ENCODE measurements at regions not wholly inside any gene's neighbourhood (a gene's known extent, or its start where the extent isn't known, plus 50 kb on each side); places are given as distances from the start of the nearest gene placed in this dataset.

GRCh38 chr5:87503004-87503403, 90.3 kb upstream of the CCNH start:
- H3F3A ChIP-seq (ENCODE audit: insufficient read depth, low read length, poor library complexity, severe bottlenecking), result no peaks in the 10 kb centered on the region
- no peaks in the 10 kb centered on the region for H3K36me3 ChIP-seq (ENCODE audit: insufficient read depth, low read length)
- no peak overlapping the region for H3K9ac ChIP-seq (ENCODE audit: low read length)
- H3K9me2 ChIP-seq (ENCODE audit: insufficient read depth, low read length), result no peaks in the 10 kb centered on the region
- H4K20me1 ChIP-seq (ENCODE audit: insufficient read depth), result no peaks in the 10 kb centered on the region
- no peaks in the 10 kb centered on the region for H3K79me2 ChIP-seq (replicated peaks; ENCODE audit: insufficient read depth, low read length)
- TF ChIP-seq REST (IDR thresholded peaks at IDR 0.05; ENCODE audit: borderline replicate concordance) (no peak), TAF1 (IDR thresholded peaks at IDR 0.05; ENCODE audit: low read depth) (no peak), EZH2 (IDR thresholded peaks at IDR 0.05; ENCODE audit: borderline replicate concordance, insufficient read depth, low read length, poor library complexity, severe bottlenecking) (no peak), EP300 (conservative IDR thresholded peaks at IDR 0.05; ENCODE audit: poor library complexity, severe bottlenecking) (no peak), POLR2AphosphoS5 (IDR thresholded peaks at IDR 0.05) (no peak), MXI1 (conservative IDR thresholded peaks at IDR 0.05; ENCODE audit: poor library complexity, severe bottlenecking) (no peak), SMC3 (conservative IDR thresholded peaks at IDR 0.05; ENCODE audit: poor library complexity) (no peak), RAD21 (conservative IDR thresholded peaks at IDR 0.05) (no peak)
- TF ChIP-seq, protein P1, sequence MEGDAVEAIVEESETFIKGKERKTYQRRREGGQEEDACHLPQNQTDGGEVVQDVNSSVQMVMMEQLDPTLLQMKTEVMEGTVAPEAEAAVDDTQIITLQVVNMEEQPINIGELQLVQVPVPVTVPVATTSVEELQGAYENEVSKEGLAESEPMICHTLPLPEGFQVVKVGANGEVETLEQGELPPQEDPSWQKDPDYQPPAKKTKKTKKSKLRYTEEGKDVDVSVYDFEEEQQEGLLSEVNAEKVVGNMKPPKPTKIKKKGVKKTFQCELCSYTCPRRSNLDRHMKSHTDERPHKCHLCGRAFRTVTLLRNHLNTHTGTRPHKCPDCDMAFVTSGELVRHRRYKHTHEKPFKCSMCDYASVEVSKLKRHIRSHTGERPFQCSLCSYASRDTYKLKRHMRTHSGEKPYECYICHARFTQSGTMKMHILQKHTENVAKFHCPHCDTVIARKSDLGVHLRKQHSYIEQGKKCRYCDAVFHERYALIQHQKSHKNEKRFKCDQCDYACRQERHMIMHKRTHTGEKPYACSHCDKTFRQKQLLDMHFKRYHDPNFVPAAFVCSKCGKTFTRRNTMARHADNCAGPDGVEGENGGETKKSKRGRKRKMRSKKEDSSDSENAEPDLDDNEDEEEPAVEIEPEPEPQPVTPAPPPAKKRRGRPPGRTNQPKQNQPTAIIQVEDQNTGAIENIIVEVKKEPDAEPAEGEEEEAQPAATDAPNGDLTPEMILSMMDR (IDR thresholded peaks at IDR 0.05; ENCODE audit: poor library complexity, severe bottlenecking), result no peak
- no peaks in the 10 kb centered on the region for H3K27me3 ChIP-seq (ENCODE audit: insufficient read depth, low read depth, low read length)
- no peak overlapping the region for H3K27ac ChIP-seq (ENCODE audit: low read length)
- no peak overlapping the region for H2AFZ ChIP-seq (ENCODE audit: low read depth, low read length)
- no peak overlapping the region for H3K4me3 ChIP-seq (ENCODE audit: low read length)
- H3K9me3 ChIP-seq (ENCODE audit: low read length), result no peaks in the 10 kb centered on the region
- no peak overlapping the region for H3K4me2 ChIP-seq (ENCODE audit: low read length)

- H3K4me3 ChIP-seq (ENCODE audit: low read length), result no peak overlapping the region
- no peaks in the 10 kb centered on the region for H3K9me2 ChIP-seq (ENCODE audit: insufficient read depth, low read length)
- no peaks in the 10 kb centered on the region for H3F3A ChIP-seq (ENCODE audit: insufficient read depth, low read length, poor library complexity, severe bottlenecking)
- TF ChIP-seq POLR2AphosphoS5 (IDR thresholded peaks at IDR 0.05), result no peak
- no peak for TF ChIP-seq RAD21 (conservative IDR thresholded peaks at IDR 0.05)
- no peak for TF ChIP-seq EP300 (conservative IDR thresholded peaks at IDR 0.05; ENCODE audit: poor library complexity, severe bottlenecking)
- no peak for TF ChIP-seq SMC3 (conservative IDR thresholded peaks at IDR 0.05; ENCODE audit: poor library complexity)
- TF ChIP-seq EZH2 (IDR thresholded peaks at IDR 0.05; ENCODE audit: borderline replicate concordance, insufficient read depth, low read length, poor library complexity, severe bottlenecking), result no peak
- no peak overlapping the region for H3K27ac ChIP-seq (ENCODE audit: low read length)
- H2AFZ ChIP-seq (ENCODE audit: low read depth, low read length), result no peak overlapping the region
- H3K36me3 ChIP-seq (ENCODE audit: insufficient read depth, low read length), result no peaks in the 10 kb centered on the region
- no peaks in the 10 kb centered on the region for H4K20me1 ChIP-seq (ENCODE audit: insufficient read depth)
- no peak overlapping the region for H3K9ac ChIP-seq (ENCODE audit: low read length)
- peaks cover 11% of the 10 kb centered on the region for H3K9me3 ChIP-seq (ENCODE audit: low read length)
- no peaks in the 10 kb centered on the region for H3K27me3 ChIP-seq (ENCODE audit: insufficient read depth, low read depth, low read length)
- H3K79me2 ChIP-seq (replicated peaks; ENCODE audit: insufficient read depth, low read length), result no peaks in the 10 kb centered on the region
- no peak overlapping the region for H3K4me2 ChIP-seq (ENCODE audit: low read length)
Observed at GRCh38 chr5:87499478-87500410, 87.0 kb upstream of the CCNH start.

Measured in neural cell (in vitro differentiated cells).